ENCODE measurements at regions not wholly inside any gene's neighbourhood (a gene's known extent, or its start where the extent isn't known, plus 50 kb on each side); places are given as distances from the start of the nearest gene placed in this dataset.
"Not testable (repeated sequence)": the region's sequence is repeated elsewhere in the genome, so short reads cannot be mapped to it uniquely, and the experiment has no call there.

DNA sequence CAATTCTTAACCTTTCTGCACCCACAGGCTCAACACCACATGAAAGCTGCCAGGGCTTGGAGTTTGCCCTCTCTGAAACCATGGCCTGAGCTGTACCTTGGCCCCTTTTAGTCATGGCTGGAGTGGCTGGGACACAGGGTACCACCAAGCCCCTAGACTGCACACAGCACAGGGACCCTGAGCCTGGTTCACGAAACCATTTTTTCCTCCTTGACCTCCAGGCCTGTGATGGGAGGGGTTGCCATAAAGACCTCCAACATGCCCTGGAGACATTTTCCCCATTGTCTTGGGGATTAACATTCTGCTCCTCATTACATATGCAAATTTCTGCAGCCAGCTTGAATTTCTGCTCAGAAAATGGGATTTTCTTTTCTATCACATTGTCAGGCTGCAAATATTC, 113.4 kb downstream of the XPNPEP1 start:
- in situ Hi-C loops (cut with MboI; ENCODE audit: low pct_unique_long_range_greater_than_20kb, low sequenced_read_pairs, unreplicated experiment); DNase-seq (ENCODE audit: low spot score): not testable (repeated sequence)

DNA sequence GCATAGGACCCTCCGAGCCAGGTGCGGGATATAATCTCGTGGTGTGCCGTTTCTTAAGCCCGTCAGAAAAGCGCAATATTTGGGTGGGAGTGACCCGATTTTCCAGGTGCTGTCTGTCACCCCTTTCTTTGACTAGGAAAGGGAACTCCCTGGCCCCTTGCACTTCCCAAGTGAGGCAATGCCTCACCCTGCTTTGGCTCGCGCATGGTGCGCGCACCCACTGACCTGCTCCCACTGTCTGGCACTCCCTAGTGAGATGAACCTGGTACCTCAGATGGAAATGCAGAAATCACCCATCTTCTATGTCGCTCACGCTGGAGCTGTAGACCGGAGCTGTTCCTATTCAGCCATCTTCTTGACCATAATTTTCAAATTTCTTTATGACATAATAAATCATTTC, 122.1 kb downstream of the XPNPEP1 start:
- in situ Hi-C loops (cut with MboI; ENCODE audit: low pct_unique_long_range_greater_than_20kb, low sequenced_read_pairs, unreplicated experiment); DNase-seq (ENCODE audit: low spot score): not testable (repeated sequence)

DNA sequence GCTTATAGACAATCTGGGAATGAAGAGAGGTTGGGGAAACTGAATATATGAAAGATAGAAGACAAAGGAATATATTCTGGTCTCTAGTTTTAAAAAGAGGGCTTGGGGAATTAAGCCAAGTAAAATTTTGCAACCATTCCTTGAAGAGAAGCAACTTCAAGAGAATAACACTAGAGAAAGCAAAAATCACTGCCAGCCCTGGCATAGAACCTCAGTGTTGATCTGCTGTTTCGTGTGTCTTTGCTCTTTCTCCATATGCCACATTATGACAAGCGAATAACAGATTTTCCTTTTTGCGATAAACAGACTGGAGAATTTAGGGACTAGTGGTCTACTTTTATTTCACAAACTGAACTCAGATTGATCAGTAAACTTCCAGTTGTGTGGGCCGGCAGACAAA, 132.7 kb downstream of the XPNPEP1 start:
- DNase-seq (ENCODE audit: low spot score) = no peak
- TF ChIP-seq, protein P1, sequence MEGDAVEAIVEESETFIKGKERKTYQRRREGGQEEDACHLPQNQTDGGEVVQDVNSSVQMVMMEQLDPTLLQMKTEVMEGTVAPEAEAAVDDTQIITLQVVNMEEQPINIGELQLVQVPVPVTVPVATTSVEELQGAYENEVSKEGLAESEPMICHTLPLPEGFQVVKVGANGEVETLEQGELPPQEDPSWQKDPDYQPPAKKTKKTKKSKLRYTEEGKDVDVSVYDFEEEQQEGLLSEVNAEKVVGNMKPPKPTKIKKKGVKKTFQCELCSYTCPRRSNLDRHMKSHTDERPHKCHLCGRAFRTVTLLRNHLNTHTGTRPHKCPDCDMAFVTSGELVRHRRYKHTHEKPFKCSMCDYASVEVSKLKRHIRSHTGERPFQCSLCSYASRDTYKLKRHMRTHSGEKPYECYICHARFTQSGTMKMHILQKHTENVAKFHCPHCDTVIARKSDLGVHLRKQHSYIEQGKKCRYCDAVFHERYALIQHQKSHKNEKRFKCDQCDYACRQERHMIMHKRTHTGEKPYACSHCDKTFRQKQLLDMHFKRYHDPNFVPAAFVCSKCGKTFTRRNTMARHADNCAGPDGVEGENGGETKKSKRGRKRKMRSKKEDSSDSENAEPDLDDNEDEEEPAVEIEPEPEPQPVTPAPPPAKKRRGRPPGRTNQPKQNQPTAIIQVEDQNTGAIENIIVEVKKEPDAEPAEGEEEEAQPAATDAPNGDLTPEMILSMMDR (IDR thresholded peaks at IDR 0.05; ENCODE audit: extremely low read depth, insufficient read depth, missing control alignments) = no peak
- in situ Hi-C loops (cut with MboI; ENCODE audit: low pct_unique_long_range_greater_than_20kb, low sequenced_read_pairs, unreplicated experiment) = no loop called here

DNA sequence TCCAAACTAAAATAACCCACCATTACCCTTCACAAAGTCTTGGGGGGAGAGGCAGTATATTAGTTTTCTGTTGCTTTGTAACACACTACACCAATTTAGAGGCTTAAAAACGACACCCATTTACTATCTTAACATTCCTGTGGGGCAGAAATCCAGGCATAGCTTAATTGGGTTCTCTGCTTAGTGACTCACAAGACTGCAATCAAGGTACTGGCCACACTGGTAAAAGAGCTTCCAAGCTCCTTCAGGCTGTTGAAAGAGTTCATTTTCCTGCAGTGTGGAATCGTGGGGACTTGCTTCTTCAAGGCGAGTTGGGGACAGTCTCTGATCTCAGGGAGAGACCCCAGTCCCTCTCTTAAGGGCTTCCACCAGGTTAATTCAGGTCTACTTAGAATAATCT, 139.1 kb downstream of the XPNPEP1 start:
- in situ Hi-C loops (cut with MboI; ENCODE audit: low pct_unique_long_range_greater_than_20kb, low sequenced_read_pairs, unreplicated experiment) = no loop called here
- DNase-seq (ENCODE audit: low spot score) = no peak
- TF ChIP-seq, protein P1 (IDR thresholded peaks at IDR 0.05; ENCODE audit: extremely low read depth, insufficient read depth, missing control alignments) = no peak

DNA sequence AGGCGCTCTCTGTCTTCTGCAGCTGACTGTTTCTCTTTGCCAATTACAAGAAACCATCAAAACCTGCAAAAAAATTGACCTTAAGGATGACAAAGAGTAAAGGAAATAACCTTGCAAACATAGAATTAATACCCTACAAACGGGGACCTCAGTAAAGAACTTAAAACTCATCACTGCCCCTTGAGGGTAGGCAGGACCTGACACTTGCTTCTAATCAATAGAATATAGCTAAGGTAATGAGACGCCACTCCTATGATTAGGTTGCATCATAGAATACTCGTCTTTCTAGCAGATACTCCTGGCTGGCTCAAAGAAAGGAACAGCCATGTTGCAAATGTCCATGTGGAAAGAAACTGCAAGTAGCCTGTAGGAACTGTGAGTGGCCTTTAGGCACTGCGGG, 140.0 kb downstream of the XPNPEP1 start:
- TF ChIP-seq, protein P1 (IDR thresholded peaks at IDR 0.05; ENCODE audit: extremely low read depth, insufficient read depth, missing control alignments) = no peak
- in situ Hi-C loops (cut with MboI; ENCODE audit: low pct_unique_long_range_greater_than_20kb, low sequenced_read_pairs, unreplicated experiment) = no loop called here
- DNase-seq (ENCODE audit: low spot score) = no peak

DNA sequence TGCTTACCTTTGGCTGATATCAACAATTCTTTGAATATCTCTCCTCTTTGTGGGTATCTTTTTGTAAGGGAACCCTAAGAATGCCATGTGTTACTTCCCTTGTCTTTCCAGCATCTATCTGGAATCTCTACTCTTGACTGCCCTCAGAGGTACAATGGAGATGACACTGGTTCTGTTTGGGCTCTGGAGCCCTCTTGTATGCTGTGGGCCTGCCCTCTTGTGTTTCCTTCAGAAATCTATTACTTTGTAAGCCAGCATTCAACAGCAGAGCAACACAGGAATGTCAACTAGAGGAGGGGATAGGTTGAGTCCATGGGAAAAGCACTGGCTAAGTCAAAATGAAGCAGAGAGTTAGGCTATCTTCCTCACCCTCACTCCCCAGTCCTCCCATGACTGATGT, 142.3 kb downstream of the XPNPEP1 start:
- in situ Hi-C loops (cut with MboI; ENCODE audit: low pct_unique_long_range_greater_than_20kb, low sequenced_read_pairs, unreplicated experiment) = no loop called here
- TF ChIP-seq, protein P1 (IDR thresholded peaks at IDR 0.05; ENCODE audit: extremely low read depth, insufficient read depth, missing control alignments) = no peak
- DNase-seq (ENCODE audit: low spot score) = no peak

DNA sequence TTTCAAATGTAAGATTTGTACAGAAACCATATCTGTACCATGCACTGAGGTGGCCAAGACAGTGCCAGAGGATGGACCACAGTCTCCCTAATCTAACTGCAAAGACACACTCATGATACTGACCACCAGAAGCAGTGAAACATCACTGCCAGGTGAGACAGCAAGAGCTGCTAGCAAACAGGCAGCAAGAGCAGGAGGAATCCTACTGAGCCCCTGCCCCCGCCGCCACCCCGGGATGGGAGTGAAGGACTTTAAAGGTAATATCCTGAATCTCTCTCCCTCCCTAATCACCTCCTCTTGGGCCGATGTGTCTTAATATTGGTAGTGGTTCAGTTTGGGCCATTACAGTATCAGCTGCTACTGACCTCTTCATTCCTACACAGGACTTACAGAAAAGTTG, 144.3 kb downstream of the XPNPEP1 start:
- in situ Hi-C loops (cut with MboI; ENCODE audit: low pct_unique_long_range_greater_than_20kb, low sequenced_read_pairs, unreplicated experiment) = no loop called here
- TF ChIP-seq, protein P1 (IDR thresholded peaks at IDR 0.05; ENCODE audit: extremely low read depth, insufficient read depth, missing control alignments) = no peak
- DNase-seq (ENCODE audit: low spot score) = no peak

DNA sequence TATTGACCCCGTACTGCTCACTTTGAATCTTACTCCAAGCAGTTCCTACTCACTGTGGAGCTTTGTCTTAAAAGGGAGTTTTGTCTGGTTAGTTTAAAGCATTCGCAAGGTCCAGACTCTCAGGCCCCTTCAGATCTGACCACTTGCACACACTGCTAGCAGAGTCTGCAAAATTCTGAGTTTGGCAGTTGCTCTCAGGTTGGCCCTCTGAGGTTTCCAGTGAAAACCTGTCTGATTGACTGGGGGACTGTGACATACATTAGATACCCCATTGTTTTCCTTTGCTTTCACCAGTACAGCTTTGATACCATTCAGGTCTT, 149.2 kb downstream of the XPNPEP1 start:
- in situ Hi-C loops (cut with MboI; ENCODE audit: low pct_unique_long_range_greater_than_20kb, low sequenced_read_pairs, unreplicated experiment) = no loop called here
- TF ChIP-seq, protein P1 (IDR thresholded peaks at IDR 0.05; ENCODE audit: extremely low read depth, insufficient read depth, missing control alignments) = no peak
- DNase-seq (ENCODE audit: low spot score) = no peak
